DMS79 (cell line): ENCODE measurements at regions not wholly inside any gene's neighbourhood (a gene's known extent, or its start where the extent isn't known, plus 50 kb on each side); places are given as distances from the start of the nearest gene placed in this dataset.
A peak's percentile ranks its signal among the peaks of the same experiment; 100 is the strongest.

Experiments used
- DNase-seq: peaks from one replicate; lab custom pipeline; 2025; lab: John Stamatoyannopoulos, UW

GRCh38 chr12:97181571-97182265, 274.7 kb downstream of the NEDD1 start:
- no peak for DNase-seq

GRCh38 chr12:97182769-97183168, 275.7 kb downstream of the NEDD1 start:
- peak; percentile 15 for DNase-seq

- DNase-seq = no peak
Measured at GRCh38 chr12:97184127-97184773, 277.2 kb downstream of the NEDD1 start.

- no peak for DNase-seq
Measured at GRCh38 chr12:97185567-97185966, 277.0 kb upstream of the RMST start.

GRCh38 chr12:97194546-97194945, 268.1 kb upstream of the RMST start:
- no peak for DNase-seq

GRCh38 chr12:97200181-97200580, 262.4 kb upstream of the RMST start:
- DNase-seq = no peak

- no peak for DNase-seq
Measured at GRCh38 chr12:97203408-97203807, 259.2 kb upstream of the RMST start.

GRCh38 chr12:97209997-97210396, 252.6 kb upstream of the RMST start:
- no peak for DNase-seq

GRCh38 chr12:97211416-97211930, 251.1 kb upstream of the RMST start:
- peak; percentile 82 for DNase-seq

GRCh38 chr12:97216848-97217247, 245.8 kb upstream of the RMST start:
- DNase-seq = no peak

GRCh38 chr12:97222391-97222790, 240.2 kb upstream of the RMST start:
- no peak for DNase-seq

- no peak for DNase-seq
Measured at GRCh38 chr12:97223419-97223818, 239.2 kb upstream of the RMST start.

- peak; percentile 95 for DNase-seq
Measured at GRCh38 chr12:97229004-97229403, 233.6 kb upstream of the RMST start.

- no peak for DNase-seq
Measured at GRCh38 chr12:97235102-97235501, 227.5 kb upstream of the RMST start.

- DNase-seq = no peak
Measured at GRCh38 chr12:97246368-97246767, 216.2 kb upstream of the RMST start.

GRCh38 chr12:97250483-97250882, 212.1 kb upstream of the RMST start:
- DNase-seq = no peak

GRCh38 chr12:97257726-97258125, 204.9 kb upstream of the RMST start:
- DNase-seq = no peak

- DNase-seq = no peak
Measured at GRCh38 chr12:97259098-97259497, 203.5 kb upstream of the RMST start.

- DNase-seq = no peak
Measured at GRCh38 chr12:97260786-97261185, 201.8 kb upstream of the RMST start.

GRCh38 chr12:97267166-97267565, 195.4 kb upstream of the RMST start:
- no peak for DNase-seq

GRCh38 chr12:97267594-97268202, 194.9 kb upstream of the RMST start:
- no peak for DNase-seq

- DNase-seq = no peak
Measured at GRCh38 chr12:97272471-97272870, 190.1 kb upstream of the RMST start.

- DNase-seq = peak; percentile 19
Measured at GRCh38 chr12:97274386-97274785, 188.2 kb upstream of the RMST start.
